OCI-LY7 (cell line): ENCODE measurements at regions not wholly inside any gene's neighbourhood (a gene's known extent, or its start where the extent isn't known, plus 50 kb on each side); places are given as distances from the start of the nearest gene placed in this dataset.

Experiments used
- EZH2phosphoT487 ChIP-seq: fragments of 200-600 bp; sonication (generic); IDR thresholded peaks from 2 replicates; pipeline ENCODE4 v1.6.1; 2018; ENCODE audit warnings: low read depth, borderline replicate concordance, mild to moderate bottlenecking, mixed run types, antibody characterized with exemption, low read length, moderate library complexity, mixed read lengths
- TF ChIP-seq, protein P1 (sequence below): fragments of 200-600 bp; sonication (generic); conservative IDR thresholded peaks from 2 replicates; pipeline ENCODE4 v1.5.1; 2014; ENCODE audit warnings: mild to moderate bottlenecking, antibody characterized with exemption, low read length, moderate library complexity, mixed read lengths

DNA sequence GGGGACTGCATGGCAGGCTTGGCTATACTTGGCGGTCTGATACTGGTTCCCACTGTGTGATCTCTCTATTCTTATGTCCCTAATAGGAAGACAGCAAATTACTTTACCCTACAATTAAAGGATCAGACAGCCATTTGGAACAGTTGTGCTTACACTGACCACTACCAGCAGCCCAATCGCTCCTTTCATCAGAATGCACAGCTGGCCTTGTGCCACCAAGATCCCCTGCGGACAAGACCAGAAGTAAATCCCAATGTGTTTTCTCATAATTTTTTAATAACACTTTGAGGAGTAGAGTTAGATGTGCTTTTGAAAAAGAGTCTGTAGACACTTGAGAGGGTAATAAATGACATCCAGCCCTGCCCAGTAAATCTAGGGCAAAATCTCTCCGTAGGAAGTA is 297.2 kb upstream of the ZNF32 start:
- TF ChIP-seq, protein P1, sequence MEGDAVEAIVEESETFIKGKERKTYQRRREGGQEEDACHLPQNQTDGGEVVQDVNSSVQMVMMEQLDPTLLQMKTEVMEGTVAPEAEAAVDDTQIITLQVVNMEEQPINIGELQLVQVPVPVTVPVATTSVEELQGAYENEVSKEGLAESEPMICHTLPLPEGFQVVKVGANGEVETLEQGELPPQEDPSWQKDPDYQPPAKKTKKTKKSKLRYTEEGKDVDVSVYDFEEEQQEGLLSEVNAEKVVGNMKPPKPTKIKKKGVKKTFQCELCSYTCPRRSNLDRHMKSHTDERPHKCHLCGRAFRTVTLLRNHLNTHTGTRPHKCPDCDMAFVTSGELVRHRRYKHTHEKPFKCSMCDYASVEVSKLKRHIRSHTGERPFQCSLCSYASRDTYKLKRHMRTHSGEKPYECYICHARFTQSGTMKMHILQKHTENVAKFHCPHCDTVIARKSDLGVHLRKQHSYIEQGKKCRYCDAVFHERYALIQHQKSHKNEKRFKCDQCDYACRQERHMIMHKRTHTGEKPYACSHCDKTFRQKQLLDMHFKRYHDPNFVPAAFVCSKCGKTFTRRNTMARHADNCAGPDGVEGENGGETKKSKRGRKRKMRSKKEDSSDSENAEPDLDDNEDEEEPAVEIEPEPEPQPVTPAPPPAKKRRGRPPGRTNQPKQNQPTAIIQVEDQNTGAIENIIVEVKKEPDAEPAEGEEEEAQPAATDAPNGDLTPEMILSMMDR = no peak
- no peak for TF ChIP-seq EZH2phosphoT487
